Large intestine (tissue), 3 donors: ENCODE measurements at regions not wholly inside any gene's neighbourhood (a gene's known extent, or its start where the extent isn't known, plus 50 kb on each side); places are given as distances from the start of the nearest gene placed in this dataset.
"Not testable (repeated sequence)": the region's sequence is repeated elsewhere in the genome, so short reads cannot be mapped to it uniquely, and the experiment has no call there.

ENCODE experiments used
- DNase-seq, 2 donors: peaks; one replicate each; pipeline versions ENCODE4 v3.0.0 to v3.0.0-alpha.2; 2013
- H3K27ac ChIP-seq: one replicate; pipeline ENCODE4 v1.5.1; 2013; ENCODE audit warnings: low read length
- H3K27me3 ChIP-seq: 2 replicates; pipeline ENCODE4 v1.6.1; 2013; ENCODE audit warnings: low read length; ENCODE audit not compliant: control insufficient read depth, insufficient read depth
- H3K36me3 ChIP-seq: 2 replicates; pipeline ENCODE4 v1.6.1; 2013; ENCODE audit warnings: low read length; ENCODE audit not compliant: control insufficient read depth, insufficient read depth
- H3K4me1 ChIP-seq: one replicate; pipeline ENCODE4 v1.6.1; 2013; ENCODE audit warnings: low read length; ENCODE audit not compliant: control insufficient read depth, insufficient read depth
- H3K4me3 ChIP-seq: one replicate; pipeline ENCODE4 v1.5.1; 2013; ENCODE audit warnings: low read length
- H3K9me3 ChIP-seq: one replicate; pipeline ENCODE4 v1.6.1; 2013; ENCODE audit warnings: mild to moderate bottlenecking, low read depth, low read length, moderate library complexity; ENCODE audit not compliant: control insufficient read depth
- WGBS: methylation state at CpG from one replicate; pipeline ENCODE4 v1.1.5; 2013; ENCODE audit warnings: low lambda C conversion rate; ENCODE audit not compliant: insufficient coverage; 5-methylcytosine and 5-hydroxymethylcytosine counted together

DNA sequence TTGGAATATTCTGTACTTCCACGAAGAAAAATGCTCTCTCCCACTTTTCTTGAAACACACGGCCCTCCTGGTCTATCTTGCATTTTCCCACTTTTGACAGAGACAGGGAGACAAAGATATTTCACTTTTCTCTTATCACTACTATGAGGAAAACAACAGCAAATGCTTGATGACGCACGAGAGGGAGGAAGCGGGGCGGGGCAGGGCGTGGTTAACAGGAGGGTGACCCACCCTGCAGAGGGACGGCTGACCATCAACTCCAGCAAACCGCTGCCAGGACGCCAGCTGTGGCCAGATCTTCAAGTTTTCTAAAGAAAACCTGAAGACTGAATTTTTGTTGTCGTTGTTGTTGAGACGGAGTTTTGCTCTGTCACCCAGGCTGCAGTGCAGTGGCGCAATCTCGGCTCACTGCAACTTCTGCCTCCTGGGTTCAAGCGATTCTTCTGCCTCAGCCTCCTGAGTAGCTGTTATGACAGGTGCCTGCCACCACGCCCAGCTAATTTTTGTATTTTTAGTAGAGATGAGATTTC lies 63.8 kb downstream of the NSUN5 start:
- not testable (repeated sequence) for H3K36me3 ChIP-seq, DNase-seq, H3K27me3 ChIP-seq, H3K4me3 ChIP-seq, H3K27ac ChIP-seq, H3K4me1 ChIP-seq, H3K9me3 ChIP-seq
- WGBS = no CpG with 5 or more reads among the region's 16 CpGs

DNA sequence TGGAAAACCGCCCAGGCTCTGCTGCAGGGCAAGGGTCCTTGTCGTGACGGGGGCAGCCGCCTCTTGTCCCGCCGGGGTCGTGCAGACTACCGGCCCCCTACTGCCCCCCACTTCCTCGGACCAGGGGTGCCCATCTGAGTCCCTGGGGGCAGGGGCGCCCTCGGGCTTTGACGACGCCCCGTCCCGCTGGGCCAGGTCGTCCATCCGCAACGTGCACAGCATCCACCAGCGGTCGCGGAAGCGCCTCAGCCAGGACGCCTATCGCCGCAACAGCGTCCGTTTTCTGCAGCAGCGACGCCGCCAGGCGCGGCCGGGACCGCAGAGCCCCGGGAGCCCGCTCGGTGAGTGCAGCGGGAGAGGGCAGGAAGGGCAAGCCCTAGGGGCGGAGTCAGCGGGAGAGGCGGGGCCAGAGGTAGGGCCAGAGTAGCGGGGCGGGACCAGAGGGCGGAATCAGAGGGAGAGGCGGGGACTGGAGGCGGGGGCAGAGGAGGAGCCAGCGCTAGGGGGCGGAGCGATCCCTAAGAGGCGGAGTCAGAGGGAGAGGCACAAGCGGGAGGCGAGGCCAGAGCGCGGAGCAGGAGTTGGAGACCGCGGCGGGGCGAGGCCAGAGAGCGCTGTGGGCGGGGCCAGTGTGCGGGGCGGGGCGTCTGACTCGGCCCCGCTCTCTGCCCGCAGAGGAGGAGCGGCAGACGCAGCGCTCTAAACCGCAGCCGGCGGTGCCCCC lies 73.5 kb downstream of the NSUN5 start:
- not testable (repeated sequence) for H3K9me3 ChIP-seq, H3K4me3 ChIP-seq, DNase-seq, H3K27ac ChIP-seq, H3K27me3 ChIP-seq, H3K36me3 ChIP-seq, H3K4me1 ChIP-seq
- no CpG with 5 or more reads among the region's 72 CpGs for WGBS

DNA sequence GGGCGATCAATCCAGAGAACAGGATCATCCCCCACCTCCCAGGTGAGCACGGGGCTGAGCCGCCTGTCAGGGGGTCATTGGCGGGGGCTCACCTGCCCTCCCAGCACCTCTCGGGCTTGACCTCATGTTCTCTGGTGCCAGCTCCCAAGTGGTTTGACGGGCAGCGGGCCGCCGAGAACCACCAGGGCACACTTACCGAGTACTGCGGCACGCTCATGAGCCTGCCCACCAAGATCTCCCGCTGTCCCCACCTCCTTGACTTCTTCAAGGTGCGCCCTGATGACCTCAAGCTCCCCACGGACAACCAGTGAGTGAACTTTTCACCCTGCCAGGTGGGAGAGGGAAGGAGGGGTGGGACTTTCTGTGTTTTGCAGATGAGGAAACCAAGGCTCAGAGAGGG lies 82.9 kb downstream of the NSUN5 start:
- no CpG with 5 or more reads among the region's 15 CpGs for WGBS
- H3K4me1 ChIP-seq, H3K27ac ChIP-seq, H3K9me3 ChIP-seq, DNase-seq, H3K4me3 ChIP-seq, H3K36me3 ChIP-seq, H3K27me3 ChIP-seq: not testable (repeated sequence)

DNA sequence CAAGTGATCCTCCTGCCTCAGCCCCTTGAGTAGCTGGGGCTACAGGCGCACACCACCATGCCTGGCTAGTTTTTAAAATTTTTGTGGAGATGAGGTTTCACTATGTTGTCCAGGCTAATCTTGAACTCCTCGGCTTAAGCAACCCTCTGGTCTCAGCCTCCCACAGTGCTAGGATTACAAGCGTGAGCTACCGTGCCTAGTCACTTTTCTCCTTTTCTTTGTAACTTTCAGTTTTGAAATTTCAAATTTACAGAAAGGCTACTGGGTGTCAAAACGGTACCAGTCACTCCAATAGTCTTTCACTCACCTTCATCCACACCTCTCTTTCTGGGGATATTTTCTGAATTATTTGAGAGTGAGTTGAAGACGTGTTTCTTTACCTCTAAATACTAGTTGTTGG lies 86.9 kb downstream of the NSUN5 start:
- H3K27me3 ChIP-seq, H3K36me3 ChIP-seq, H3K9me3 ChIP-seq, H3K27ac ChIP-seq, DNase-seq, H3K4me3 ChIP-seq, H3K4me1 ChIP-seq: not testable (repeated sequence)
- no CpG with 5 or more reads among the region's 6 CpGs for WGBS

DNA sequence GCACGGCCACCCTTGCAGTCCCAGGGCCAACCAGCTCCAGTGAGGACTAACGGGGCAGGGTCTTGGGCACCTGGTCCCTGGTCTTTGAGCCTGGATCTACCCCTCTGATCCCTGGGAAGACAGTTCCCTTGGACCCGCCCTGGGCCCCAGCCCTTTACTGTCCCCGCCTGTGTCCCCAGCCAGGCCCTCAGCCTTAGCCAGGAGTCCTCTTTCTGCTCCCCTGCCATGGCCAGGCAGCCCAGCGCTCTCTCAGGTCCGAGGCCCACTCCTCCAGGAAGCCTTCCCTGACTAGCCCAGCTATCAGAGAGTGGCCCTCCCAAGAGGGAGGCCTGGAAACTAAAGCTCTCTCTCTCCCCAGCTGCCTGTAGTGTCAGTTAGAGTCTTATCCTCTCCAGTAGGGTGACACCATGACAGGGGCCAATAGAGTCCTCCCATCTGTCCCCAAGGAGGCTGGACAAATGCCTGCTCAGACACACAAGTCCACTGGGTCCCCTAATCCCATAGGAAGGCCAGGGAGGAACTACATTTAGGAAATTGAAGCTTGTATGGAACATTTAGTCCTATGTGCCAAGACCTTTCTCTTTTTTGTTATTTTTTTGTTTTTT lies 87.8 kb downstream of the NSUN5 start:
- H3K36me3 ChIP-seq, H3K27ac ChIP-seq, H3K27me3 ChIP-seq, H3K4me3 ChIP-seq, DNase-seq, H3K9me3 ChIP-seq, H3K4me1 ChIP-seq: not testable (repeated sequence)
- no CpG with 5 or more reads among the region's 6 CpGs for WGBS

DNA sequence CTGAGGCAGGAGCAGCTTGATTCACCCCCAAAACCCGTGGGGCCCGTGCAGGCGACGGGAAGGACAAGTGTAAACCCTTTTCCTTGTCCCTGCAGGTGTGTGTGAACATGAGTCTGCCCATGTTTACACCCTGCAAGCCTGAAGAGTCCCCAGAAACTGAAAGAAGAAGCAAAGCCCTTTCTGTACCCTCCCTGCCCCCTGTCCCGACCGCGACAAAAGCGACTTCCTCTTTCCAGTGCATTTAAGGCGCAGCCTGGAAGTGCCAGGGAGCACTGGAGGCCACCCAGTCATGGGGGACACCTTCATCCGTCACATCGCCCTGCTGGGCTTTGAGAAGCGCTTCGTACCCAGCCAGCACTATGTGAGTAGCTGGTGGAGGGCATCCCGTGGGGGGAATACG lies 88.3 kb downstream of the NSUN5 start:
- not testable (repeated sequence) for H3K27me3 ChIP-seq, H3K9me3 ChIP-seq, DNase-seq, H3K4me1 ChIP-seq, H3K27ac ChIP-seq, H3K4me3 ChIP-seq, H3K36me3 ChIP-seq
- WGBS = no CpG with 5 or more reads among the region's 15 CpGs

DNA sequence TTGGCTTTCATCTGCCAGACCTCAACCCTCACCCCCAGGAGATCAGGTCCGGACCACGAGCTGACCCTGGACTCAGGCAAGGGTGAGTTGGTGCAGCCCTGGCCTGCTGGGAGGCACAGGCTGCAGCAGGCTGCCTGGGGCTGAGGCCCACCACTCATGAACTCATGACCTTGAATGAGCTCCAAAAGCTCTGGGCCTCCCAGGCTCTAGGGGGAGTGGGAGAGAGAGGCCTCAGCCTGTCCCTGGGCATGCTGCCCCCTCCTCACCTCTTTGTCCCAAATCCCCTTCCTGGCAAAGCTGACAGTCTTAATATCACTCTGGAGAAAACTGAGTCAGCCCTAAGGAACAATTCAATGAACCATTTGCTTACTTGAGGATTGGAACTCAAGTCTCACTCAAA lies 89.8 kb downstream of the NSUN5 start:
- not testable (repeated sequence) for H3K27me3 ChIP-seq, H3K27ac ChIP-seq, H3K36me3 ChIP-seq, H3K9me3 ChIP-seq, H3K4me3 ChIP-seq, DNase-seq, H3K4me1 ChIP-seq
- WGBS = no CpG with 5 or more reads among the region's 2 CpGs

GRCh38 chr7:73216046-73216675 lies 92.5 kb downstream of the NSUN5 start:
- H3K9me3 ChIP-seq, DNase-seq, H3K27me3 ChIP-seq, H3K36me3 ChIP-seq, H3K4me3 ChIP-seq, H3K27ac ChIP-seq, H3K4me1 ChIP-seq: not testable (repeated sequence)
- WGBS = no CpG with 5 or more reads among the region's 10 CpGs

GRCh38 chr7:73215232-73215631 lies 93.4 kb downstream of the NSUN5 start:
- not testable (repeated sequence) for H3K36me3 ChIP-seq, H3K27ac ChIP-seq, H3K4me3 ChIP-seq, H3K27me3 ChIP-seq, H3K9me3 ChIP-seq, DNase-seq, H3K4me1 ChIP-seq
- no CpG with 5 or more reads among the region's 7 CpGs for WGBS

DNA sequence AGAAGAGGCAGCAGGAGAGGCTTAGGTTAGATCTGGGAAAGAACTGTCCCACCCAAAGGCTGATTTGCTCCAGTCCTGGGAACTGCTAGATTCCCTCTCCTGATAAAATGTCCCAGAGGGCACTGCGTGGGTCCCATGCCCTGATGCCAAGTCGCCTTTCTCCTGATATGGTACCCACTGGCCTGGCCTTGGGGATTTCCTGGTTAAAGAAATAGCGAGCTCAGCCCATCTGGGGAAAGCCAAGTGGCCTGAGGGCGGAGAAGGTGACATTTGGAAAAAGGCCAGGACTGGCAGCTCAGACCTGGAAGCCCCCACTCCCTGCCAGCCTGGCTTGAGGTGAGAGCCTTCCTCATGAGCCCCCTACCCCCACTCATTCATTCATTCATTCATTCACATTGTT lies 94.2 kb downstream of the NSUN5 start:
- not testable (repeated sequence) for H3K36me3 ChIP-seq, H3K4me3 ChIP-seq, H3K27me3 ChIP-seq, H3K9me3 ChIP-seq, DNase-seq, H3K27ac ChIP-seq, H3K4me1 ChIP-seq
- no CpG with 5 or more reads among the region's 4 CpGs for WGBS
